ENCODE measurements at regions not wholly inside any gene's neighbourhood (a gene's known extent, or its start where the extent isn't known, plus 50 kb on each side); places are given as distances from the start of the nearest gene placed in this dataset.
"Not testable (repeated sequence)": the region's sequence is repeated elsewhere in the genome, so short reads cannot be mapped to it uniquely, and the experiment has no call there.

- in situ Hi-C loops (cut with HindIII; ENCODE audit: low sequenced_read_pairs): no loop called here
Measured at GRCh38 chr4:160562661-160563060, 1459.8 kb downstream of the RAPGEF2 start.

DNA sequence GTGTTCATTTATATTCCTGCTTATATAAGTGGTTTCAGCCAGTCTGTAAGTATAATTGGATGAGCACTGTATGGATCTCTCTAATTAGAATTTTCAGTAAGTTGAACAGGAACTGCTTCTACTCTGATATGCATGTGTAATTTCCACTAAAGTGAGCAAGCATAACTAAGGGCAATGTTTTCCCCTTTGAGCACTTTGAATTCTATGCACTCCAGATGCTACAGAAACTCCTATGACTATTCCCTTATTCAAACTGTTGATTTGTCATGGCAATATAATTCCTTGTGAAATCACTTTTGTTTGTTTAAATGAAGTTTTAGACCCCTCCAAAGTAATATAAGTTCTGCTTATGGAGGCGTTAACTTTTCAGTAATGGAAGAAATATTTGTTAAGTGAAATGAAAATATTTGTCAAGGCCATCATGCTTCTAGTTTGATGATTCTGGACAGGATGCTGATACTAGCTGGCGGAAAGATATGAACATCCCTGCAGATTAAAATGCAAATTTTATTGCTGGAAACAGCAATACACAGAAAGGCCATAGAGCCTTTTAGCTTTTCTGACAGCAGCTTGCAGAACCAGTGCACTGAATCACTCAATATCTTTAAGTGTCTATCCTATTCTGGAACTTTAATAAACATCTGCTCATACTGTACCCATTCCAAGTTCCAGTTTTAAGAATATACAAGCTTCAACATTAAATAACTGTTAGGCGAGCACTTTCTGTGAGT lies 1460.8 kb downstream of the RAPGEF2 start:
- in situ Hi-C loops (cut with HindIII; ENCODE audit: low sequenced_read_pairs): no loop called here

DNA sequence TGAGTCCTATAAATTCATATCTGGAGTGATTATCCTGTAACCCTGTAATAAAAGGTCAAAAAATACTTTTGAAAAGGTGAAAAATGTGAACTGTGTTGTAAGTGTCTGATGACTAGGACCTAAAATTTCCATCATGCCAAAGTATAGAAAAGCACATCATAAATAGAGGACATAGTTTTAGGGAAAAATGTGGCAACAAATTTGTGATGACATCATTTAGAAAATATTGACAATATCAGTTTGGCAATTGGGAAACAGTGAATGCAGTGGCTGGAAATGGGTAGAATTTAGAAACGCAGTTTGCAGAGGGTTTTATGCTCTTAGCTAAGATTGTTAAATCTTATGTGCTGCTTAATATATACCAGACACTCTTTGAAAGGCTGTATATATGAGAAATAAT lies 1464.8 kb downstream of the RAPGEF2 start:
- in situ Hi-C loops (cut with HindIII; ENCODE audit: low sequenced_read_pairs): no loop called here

DNA sequence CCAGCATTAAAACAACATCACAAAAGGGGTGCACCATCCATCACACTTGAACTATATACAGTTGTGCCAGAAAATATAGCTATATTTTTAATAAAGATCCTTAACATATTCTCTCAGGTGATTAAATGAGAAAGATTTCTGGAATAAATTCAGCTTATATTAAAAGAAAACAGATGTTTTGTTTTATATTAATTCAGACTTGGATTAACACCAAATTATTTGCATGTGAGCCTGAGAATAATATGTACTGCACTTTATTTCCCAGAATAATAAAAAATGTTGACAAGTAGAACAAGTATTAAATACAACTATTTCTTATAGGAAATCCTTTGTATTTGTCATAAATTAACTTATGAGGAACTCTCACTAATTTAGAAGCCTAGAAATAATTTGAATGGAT lies 1467.4 kb downstream of the RAPGEF2 start:
- in situ Hi-C loops (cut with HindIII; ENCODE audit: low sequenced_read_pairs): no loop called here

DNA sequence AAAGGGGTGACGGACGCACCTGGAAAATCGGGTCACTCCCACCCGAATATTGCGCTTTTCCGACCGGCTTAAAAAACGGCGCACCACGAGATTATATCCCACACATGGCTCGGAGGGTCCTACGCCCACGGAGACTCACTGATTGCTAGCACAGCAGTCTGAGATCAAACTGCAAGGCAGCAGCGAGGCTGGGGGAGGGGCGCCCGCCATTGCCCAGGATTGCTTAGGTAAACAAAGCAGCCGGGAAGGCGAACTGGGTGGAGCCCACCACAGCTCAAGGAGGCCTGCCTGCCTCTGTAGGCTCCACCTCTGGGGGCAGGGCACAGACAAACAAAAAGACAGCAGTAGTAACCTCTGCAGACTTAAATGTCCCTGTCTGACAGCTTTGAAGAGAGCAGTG lies 1471.4 kb downstream of the RAPGEF2 start:
- in situ Hi-C loops (cut with HindIII; ENCODE audit: low sequenced_read_pairs): not testable (repeated sequence)

DNA sequence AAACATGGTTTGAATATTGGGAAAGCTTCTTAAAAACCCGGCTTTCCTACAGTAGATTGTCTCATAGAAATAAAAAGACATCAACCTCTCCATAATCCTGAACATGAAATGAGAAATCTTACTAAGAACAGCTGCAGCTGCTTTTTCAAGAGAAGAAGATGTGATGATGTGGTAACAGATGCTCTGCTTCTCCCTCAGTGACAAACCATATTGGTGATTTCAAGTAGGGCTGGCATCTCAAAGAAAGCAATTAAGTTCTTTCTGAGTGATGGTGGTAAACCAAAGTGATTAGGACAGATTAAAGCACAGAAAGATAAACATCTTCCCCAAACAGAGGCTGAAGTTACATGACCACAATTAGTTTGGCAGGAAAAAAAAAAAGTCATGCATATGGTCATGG lies 1477.7 kb downstream of the RAPGEF2 start:
- in situ Hi-C loops (cut with HindIII; ENCODE audit: low sequenced_read_pairs): no loop called here

DNA sequence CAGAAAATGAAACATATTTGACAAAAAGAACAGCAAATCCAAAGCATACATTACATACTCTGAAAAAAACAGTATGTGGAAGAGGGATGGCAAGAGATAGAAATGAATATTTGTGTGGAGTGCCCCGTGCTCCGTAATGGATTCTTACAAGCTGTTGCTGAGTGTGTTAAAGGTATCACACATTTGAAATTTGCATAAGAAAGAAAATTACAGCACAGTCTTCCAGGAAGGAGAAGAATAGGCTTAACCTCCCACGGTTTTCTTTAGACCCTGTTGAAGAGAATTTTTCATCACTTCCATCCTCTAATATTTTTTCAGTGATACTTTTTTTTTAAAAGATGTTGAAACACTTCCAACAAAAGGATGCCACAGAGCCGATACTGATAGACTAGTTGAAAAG lies 1489.4 kb downstream of the RAPGEF2 start:
- in situ Hi-C loops (cut with HindIII; ENCODE audit: low sequenced_read_pairs): no loop called here

GRCh38 chr4:160595646-160596045 lies 1492.8 kb downstream of the RAPGEF2 start:
- in situ Hi-C loops (cut with HindIII; ENCODE audit: low sequenced_read_pairs): no loop called here

DNA sequence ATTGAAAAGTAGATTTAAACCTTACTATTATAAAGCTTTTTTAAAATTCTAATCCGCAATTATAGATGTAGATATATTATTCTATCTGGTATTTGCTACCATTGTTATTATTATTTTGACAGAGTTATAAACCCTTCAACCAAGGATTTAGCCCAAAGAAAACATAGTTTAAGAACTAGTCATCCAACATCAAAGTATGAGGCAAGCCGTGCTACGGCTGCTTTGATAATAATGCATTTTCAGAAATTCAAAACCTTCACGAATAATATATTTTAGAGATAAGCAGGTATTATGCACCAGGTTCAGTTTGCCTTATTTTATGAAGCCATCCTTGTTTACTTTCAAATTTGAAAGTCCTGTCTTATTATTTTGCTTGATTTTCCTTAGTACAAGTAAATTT lies 1501.7 kb downstream of the RAPGEF2 start:
- in situ Hi-C loops (cut with HindIII; ENCODE audit: low sequenced_read_pairs): no loop called here

GRCh38 chr4:160611181-160611580 lies 1508.3 kb downstream of the RAPGEF2 start:
- in situ Hi-C loops (cut with HindIII; ENCODE audit: low sequenced_read_pairs): no loop called here

DNA sequence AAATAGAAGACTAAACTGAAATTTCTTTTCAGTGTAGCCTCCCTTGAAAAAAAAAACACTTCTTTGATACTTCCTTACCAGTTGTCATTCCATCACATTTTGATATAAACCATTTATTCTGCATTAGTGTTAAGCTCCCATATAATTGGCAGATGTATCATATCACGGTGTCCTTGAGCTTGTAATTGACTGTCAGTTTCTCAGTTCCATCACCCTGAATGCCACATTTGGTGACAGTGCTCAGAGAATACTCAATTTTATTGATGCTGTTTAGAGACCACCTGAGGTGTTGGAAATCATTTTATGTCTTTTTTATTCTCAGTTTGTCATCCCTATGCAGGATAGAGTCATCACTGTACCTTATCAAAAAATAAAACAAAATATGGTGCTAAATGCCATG lies 1528.2 kb downstream of the RAPGEF2 start:
- in situ Hi-C loops (cut with HindIII; ENCODE audit: low sequenced_read_pairs): no loop called here

DNA sequence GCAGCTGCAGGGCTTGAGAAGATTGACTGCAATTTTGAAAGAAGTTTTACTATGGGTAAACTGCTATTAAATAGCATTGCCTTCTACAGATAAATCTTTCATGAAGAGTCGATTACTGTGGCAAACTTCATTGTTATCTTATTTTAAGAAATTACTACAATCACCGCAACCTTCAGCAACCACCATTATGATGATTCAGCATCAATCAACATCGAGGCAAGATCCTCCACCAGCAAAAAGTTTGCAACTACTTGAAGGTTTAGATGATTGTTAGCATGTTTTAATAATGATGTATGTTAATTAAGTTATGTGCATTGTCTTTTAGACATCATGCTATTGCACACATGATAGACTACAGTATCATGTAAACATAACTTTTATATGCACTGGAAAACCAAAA lies 1511.0 kb downstream of the FSTL5 start:
- in situ Hi-C loops (cut with HindIII; ENCODE audit: low sequenced_read_pairs): no loop called here

DNA sequence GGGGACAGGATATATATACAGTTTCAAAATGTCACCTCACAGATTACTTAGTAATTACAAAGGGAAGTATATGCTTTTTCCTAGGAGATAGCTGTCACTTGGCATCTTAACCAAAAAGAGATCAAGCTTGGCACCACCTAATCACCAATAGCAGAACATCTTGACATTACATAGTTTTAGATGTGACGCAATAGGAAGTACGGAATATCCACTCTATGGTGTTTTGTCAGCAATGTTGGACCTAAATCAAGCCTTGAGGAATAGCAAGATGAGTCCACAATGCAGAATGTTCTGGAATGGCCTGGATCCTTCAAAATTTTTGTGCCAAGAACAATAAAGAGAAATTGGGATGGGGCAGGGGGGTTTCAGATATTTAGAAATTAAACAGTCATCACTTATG lies 1488.2 kb downstream of the FSTL5 start:
- in situ Hi-C loops (cut with HindIII; ENCODE audit: low sequenced_read_pairs): no loop called here

DNA sequence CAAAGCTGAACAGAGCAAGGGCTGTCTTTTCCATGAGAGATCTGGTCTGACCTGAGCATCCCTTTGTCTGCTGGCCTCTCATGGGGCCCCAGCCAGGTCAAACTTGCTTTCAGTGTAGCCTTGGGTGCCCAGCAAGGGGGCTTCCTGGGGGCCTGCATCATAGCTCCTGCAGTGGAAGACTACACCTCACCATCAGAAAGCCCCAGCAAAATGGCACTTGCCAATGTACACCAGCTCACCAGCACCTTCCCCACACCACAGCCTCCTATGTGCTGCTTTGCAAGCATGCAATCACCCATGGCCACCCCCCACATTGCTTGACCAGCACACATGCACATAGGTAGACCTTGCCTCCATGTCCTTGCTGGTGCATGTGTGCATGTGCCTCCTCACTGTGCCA lies 1478.1 kb downstream of the FSTL5 start:
- in situ Hi-C loops (cut with HindIII; ENCODE audit: low sequenced_read_pairs): no loop called here

- in situ Hi-C loops (cut with HindIII; ENCODE audit: low sequenced_read_pairs): no loop called here
Measured at GRCh38 chr4:160701671-160702070, 1462.1 kb downstream of the FSTL5 start.

DNA sequence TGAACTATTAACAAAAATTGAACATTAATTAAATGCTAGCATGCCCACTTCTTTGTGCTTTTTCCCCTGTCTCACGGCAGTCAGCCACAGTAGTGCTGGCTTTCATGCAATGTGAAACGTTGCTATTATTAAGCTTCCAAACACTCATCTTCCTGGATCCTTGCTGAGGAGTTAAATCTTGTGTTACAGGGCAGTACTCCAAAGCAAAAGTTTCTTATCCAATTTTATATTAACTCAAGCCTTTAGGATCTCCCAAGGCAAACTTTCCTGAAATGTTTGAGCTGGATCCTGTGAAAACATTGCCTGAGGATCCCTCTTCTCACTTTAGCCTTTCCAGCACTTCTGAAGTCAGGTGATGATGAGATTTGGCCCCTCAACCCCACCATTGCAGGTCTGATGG lies 1454.8 kb downstream of the FSTL5 start:
- in situ Hi-C loops (cut with HindIII; ENCODE audit: low sequenced_read_pairs): no loop called here

DNA sequence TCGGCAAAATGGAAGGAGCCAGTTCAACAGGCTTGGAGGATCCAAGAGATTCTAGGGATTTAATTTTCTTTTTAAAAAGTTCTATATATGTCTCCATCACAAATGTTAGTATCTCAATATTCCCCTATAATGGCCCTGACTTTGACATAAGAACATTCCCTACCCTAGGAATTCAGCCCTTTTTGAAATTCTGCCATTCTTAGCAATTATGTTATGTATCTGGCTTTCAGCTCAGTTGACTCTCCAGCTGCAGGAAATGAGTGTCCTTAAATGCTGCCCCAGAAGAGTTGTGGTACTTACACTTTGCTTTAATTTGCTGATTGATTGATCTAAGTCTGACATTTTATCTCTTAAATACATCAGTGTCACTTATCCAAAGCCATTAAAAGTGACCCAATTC lies 1454.3 kb downstream of the FSTL5 start:
- in situ Hi-C loops (cut with HindIII; ENCODE audit: low sequenced_read_pairs): no loop called here

GRCh38 chr4:160716551-160716950 lies 1447.2 kb downstream of the FSTL5 start:
- in situ Hi-C loops (cut with HindIII; ENCODE audit: low sequenced_read_pairs): no loop called here

GRCh38 chr4:160717848-160718247 lies 1446.0 kb downstream of the FSTL5 start:
- in situ Hi-C loops (cut with HindIII; ENCODE audit: low sequenced_read_pairs): no loop called here

GRCh38 chr4:160724063-160724462 lies 1439.7 kb downstream of the FSTL5 start:
- in situ Hi-C loops (cut with HindIII; ENCODE audit: low sequenced_read_pairs): no loop called here

DNA sequence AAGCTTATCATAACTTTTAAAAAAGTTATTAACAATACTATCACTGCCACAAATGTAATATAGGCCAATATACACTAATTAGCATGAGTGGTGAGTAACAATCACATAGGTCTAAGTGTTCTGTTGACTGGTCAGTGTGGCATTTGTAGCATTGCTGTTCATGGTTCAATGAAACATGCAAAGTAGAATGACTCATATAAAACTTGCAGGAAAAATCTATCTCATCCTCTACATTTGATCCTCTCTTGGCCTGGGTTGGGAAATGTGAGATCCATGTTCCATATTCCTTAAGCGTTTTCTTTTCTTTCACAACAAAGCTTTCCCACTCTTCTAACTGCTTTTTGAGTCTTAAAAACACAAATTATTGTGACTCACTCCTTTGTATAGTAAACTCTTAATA lies 1418.7 kb downstream of the FSTL5 start:
- in situ Hi-C loops (cut with HindIII; ENCODE audit: low sequenced_read_pairs): no loop called here

DNA sequence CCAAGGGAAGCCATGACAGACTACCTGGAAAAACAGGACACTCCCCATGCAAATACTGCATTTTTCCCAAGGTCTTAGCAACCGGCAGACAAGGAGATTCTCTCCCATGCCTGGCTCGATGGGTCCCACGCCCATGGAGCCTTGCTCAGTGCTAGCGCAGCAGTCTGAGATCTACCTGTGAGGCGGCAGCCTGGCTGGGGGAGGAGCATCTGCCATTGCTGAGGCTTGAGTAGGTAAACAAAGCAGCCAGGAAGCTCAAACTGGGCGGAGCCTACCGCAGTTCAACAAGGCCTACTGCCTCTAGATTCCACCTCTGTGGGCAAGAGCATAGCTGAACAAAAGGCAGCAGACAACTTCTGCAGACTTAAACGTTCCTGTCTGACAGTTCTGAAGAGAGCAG lies 1417.2 kb downstream of the FSTL5 start:
- in situ Hi-C loops (cut with HindIII; ENCODE audit: low sequenced_read_pairs): not testable (repeated sequence)

DNA sequence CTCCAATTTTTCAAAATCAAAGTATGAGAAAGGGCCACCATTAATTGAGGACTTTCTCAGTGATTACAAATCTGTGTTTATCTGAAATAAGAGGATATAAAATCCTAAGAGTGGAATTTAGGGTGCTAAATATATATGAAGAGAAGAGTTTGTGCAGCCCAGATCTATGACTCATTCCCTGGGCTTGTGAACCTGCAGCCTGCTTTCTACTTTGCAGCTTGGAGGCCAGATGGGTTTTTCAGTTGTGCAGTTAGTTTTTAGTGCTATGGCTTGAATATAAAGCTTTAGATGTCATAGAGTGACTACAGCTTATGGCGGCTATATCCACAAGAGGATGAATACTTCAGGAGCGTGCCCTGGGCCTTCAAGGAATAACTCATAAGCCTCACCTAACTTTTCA lies 1391.1 kb downstream of the FSTL5 start:
- in situ Hi-C loops (cut with HindIII; ENCODE audit: low sequenced_read_pairs): no loop called here

Measured in DLD1 (cell line).